SH-SY5Y (cell line): ENCODE measurements at regions not wholly inside any gene's neighbourhood (a gene's known extent, or its start where the extent isn't known, plus 50 kb on each side); places are given as distances from the start of the nearest gene placed in this dataset.

Experiments
- GATA2 ChIP-seq: IDR thresholded peaks from 2 replicates; pipeline ENCODE4 v1.6.1; 2011; ENCODE audit warnings: mild to moderate bottlenecking, low read depth, low read length
- GATA3 ChIP-seq: IDR thresholded peaks from 2 replicates; pipeline ENCODE4 v1.6.1; 2011; ENCODE audit warnings: low read depth, mild to moderate bottlenecking, low read length, moderate library complexity

GRCh38 chr10:56522166-56522565 is 161.1 kb upstream of the ZWINT start:
- TF ChIP-seq GATA2 (no peak), GATA3 (no peak)

- TF ChIP-seq GATA3 (no peak), GATA2 (no peak)
Measured at GRCh38 chr10:56508562-56508961, 147.5 kb upstream of the ZWINT start.

GRCh38 chr10:56507033-56507432 is 146.0 kb upstream of the ZWINT start:
- TF ChIP-seq GATA2 (no peak), GATA3 (no peak)

GRCh38 chr10:56505555-56505954 is 144.5 kb upstream of the ZWINT start:
- peak; percentile 80 for TF ChIP-seq GATA3
- TF ChIP-seq GATA2 = peak; percentile 69

GRCh38 chr10:56496186-56496486 is 135.1 kb upstream of the ZWINT start:
- TF ChIP-seq GATA3 = no peak
- TF ChIP-seq GATA2 = no peak

GRCh38 chr10:56487746-56488145 is 126.7 kb upstream of the ZWINT start:
- TF ChIP-seq GATA2 (no peak), GATA3 (no peak)

- TF ChIP-seq GATA2 = no peak
- TF ChIP-seq GATA3 = no peak
Measured at GRCh38 chr10:56481521-56482091, 120.5 kb upstream of the ZWINT start.

GRCh38 chr10:56472978-56473377 is 111.9 kb upstream of the ZWINT start:
- no peak for TF ChIP-seq GATA3
- TF ChIP-seq GATA2 = no peak

- TF ChIP-seq GATA2 (no peak), GATA3 (no peak)
Measured at GRCh38 chr10:56470701-56471100, 109.6 kb upstream of the ZWINT start.

- TF ChIP-seq GATA2 (no peak), GATA3 (no peak)
Measured at GRCh38 chr10:56469482-56469881, 108.4 kb upstream of the ZWINT start.

GRCh38 chr10:56466005-56466404 is 104.9 kb upstream of the ZWINT start:
- TF ChIP-seq GATA3 = no peak
- TF ChIP-seq GATA2 = no peak

- no peak for TF ChIP-seq GATA2
- no peak for TF ChIP-seq GATA3
Measured at GRCh38 chr10:56449770-56450169, 88.7 kb upstream of the ZWINT start.
